ENCODE measurements at regions not wholly inside any gene's neighbourhood (a gene's known extent, or its start where the extent isn't known, plus 50 kb on each side); places are given as distances from the start of the nearest gene placed in this dataset.

DNA sequence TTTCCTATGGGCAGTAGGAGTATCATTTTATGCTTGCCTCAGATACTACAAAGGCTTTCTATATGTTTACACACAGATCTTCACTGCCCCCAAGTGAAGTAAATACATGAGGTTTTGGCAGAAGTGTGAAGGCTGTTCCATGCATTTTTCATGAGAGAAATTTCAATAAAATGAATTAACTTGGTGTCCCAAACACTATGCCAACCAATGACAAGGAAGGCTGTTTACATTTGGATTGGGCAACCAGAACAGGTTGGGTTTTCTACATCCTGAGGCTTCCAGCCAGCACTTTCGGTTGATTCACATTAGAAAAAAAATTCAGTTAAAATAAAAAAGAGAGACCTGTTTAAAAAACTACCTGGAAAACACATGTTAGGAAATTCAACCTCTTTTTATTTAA, 625.4 kb downstream of the KCNJ2 start:
- DNase-seq (ENCODE audit: extremely low read depth, insufficient read length) = no peak
- TF ChIP-seq, protein P1, sequence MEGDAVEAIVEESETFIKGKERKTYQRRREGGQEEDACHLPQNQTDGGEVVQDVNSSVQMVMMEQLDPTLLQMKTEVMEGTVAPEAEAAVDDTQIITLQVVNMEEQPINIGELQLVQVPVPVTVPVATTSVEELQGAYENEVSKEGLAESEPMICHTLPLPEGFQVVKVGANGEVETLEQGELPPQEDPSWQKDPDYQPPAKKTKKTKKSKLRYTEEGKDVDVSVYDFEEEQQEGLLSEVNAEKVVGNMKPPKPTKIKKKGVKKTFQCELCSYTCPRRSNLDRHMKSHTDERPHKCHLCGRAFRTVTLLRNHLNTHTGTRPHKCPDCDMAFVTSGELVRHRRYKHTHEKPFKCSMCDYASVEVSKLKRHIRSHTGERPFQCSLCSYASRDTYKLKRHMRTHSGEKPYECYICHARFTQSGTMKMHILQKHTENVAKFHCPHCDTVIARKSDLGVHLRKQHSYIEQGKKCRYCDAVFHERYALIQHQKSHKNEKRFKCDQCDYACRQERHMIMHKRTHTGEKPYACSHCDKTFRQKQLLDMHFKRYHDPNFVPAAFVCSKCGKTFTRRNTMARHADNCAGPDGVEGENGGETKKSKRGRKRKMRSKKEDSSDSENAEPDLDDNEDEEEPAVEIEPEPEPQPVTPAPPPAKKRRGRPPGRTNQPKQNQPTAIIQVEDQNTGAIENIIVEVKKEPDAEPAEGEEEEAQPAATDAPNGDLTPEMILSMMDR (IDR thresholded peaks at IDR 0.05; ENCODE audit: insufficient read depth, low read length, poor library complexity, severe bottlenecking) = no peak
- Histone ChIP-seq H3K4me3 (replicated peaks; ENCODE audit: low read depth, low read length) (no peak overlapping the region), H3K36me3 (ENCODE audit: control insufficient read depth, insufficient read depth, low read length) (no peaks in the 10 kb centered on the region), H3K27me3 (replicated peaks; ENCODE audit: control insufficient read depth, insufficient read depth, low read length) (no peaks in the 10 kb centered on the region)

- no peaks in the 10 kb centered on the region for H3K36me3 ChIP-seq (ENCODE audit: control insufficient read depth, insufficient read depth, low read length)
- no peaks in the 10 kb centered on the region for H3K27me3 ChIP-seq (replicated peaks; ENCODE audit: control insufficient read depth, insufficient read depth, low read length)
- no peak for DNase-seq (ENCODE audit: extremely low read depth, insufficient read length)
- TF ChIP-seq, protein P1 (IDR thresholded peaks at IDR 0.05; ENCODE audit: insufficient read depth, low read length, poor library complexity, severe bottlenecking) = no peak
- H3K4me3 ChIP-seq (replicated peaks; ENCODE audit: low read depth, low read length) = no peak overlapping the region
Observed at GRCh38 chr17:70795620-70796019, 626.3 kb downstream of the KCNJ2 start.

GRCh38 chr17:70796757-70797156, 627.4 kb downstream of the KCNJ2 start:
- TF ChIP-seq, protein P1 (IDR thresholded peaks at IDR 0.05; ENCODE audit: insufficient read depth, low read length, poor library complexity, severe bottlenecking) = no peak
- no peaks in the 10 kb centered on the region for H3K36me3 ChIP-seq (ENCODE audit: control insufficient read depth, insufficient read depth, low read length)
- no peak for DNase-seq (ENCODE audit: extremely low read depth, insufficient read length)
- no peak overlapping the region for H3K4me3 ChIP-seq (replicated peaks; ENCODE audit: low read depth, low read length)
- H3K27me3 ChIP-seq (replicated peaks; ENCODE audit: control insufficient read depth, insufficient read depth, low read length) = no peaks in the 10 kb centered on the region

GRCh38 chr17:70797166-70797565, 627.8 kb downstream of the KCNJ2 start:
- no peaks in the 10 kb centered on the region for H3K36me3 ChIP-seq (ENCODE audit: control insufficient read depth, insufficient read depth, low read length)
- DNase-seq (ENCODE audit: extremely low read depth, insufficient read length) = no peak

DNA sequence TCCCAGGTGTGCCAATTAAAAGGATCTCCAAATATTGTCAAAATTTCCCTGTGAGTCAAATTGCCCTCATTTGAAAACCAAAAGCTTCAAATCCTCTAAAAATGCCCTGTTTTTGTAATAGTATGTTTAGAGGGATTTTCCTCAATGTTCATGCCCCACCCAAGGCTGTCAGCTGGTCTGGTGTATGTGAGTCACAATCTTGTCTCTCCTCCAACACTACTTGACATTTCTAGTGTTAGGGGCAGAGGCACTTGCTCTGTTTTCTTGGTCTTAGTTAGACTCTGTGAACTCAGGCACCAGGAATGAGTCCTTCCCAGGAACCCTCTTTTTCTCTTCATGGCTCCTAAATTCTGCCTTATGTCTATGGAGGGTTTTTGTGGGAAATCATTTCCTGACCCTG, 634.8 kb downstream of the KCNJ2 start:
- no peaks in the 10 kb centered on the region for H3K27me3 ChIP-seq (replicated peaks; ENCODE audit: control insufficient read depth, insufficient read depth, low read length)
- TF ChIP-seq, protein P1 (IDR thresholded peaks at IDR 0.05; ENCODE audit: insufficient read depth, low read length, poor library complexity, severe bottlenecking) = no peak
- DNase-seq (ENCODE audit: extremely low read depth, insufficient read length) = no peak
- no peaks in the 10 kb centered on the region for H3K36me3 ChIP-seq (ENCODE audit: control insufficient read depth, insufficient read depth, low read length)
- no peak overlapping the region for H3K4me3 ChIP-seq (replicated peaks; ENCODE audit: low read depth, low read length)

More at GRCh38 chr17:70797166-70797565, 627.8 kb downstream of the KCNJ2 start:
- Histone ChIP-seq H3K4me3 (replicated peaks; ENCODE audit: low read depth, low read length) (no peak overlapping the region), H3K27me3 (replicated peaks; ENCODE audit: control insufficient read depth, insufficient read depth, low read length) (no peaks in the 10 kb centered on the region)
- TF ChIP-seq, protein P1 (IDR thresholded peaks at IDR 0.05; ENCODE audit: insufficient read depth, low read length, poor library complexity, severe bottlenecking) = no peak

DNA sequence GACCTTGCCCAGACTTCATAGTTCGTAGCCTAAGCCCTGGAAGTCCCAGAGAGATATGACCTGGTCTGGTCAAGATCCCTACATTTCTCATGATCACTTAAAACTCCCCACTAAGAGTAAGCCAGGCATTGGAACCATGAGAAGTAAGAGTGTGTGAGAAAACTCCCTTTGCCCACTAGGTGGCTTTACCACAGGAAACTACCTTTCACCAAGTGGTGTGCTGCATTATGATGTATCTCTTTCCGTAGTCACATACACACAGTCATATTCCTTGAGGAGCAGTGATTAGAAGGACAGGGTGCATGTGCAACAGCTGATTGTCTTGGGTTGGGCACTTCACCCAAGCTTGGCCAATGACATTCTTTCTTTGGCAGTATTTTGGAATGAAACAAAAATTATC, 639.3 kb downstream of the KCNJ2 start:
- no peak overlapping the region for H3K4me3 ChIP-seq (replicated peaks; ENCODE audit: low read depth, low read length)
- TF ChIP-seq, protein P1 (IDR thresholded peaks at IDR 0.05; ENCODE audit: insufficient read depth, low read length, poor library complexity, severe bottlenecking) = no peak
- H3K36me3 ChIP-seq (ENCODE audit: control insufficient read depth, insufficient read depth, low read length) = no peaks in the 10 kb centered on the region
- no peak for DNase-seq (ENCODE audit: extremely low read depth, insufficient read length)
- H3K27me3 ChIP-seq (replicated peaks; ENCODE audit: control insufficient read depth, insufficient read depth, low read length) = no peaks in the 10 kb centered on the region

Measured in GM06990 (cell line).